AG10803 (cell line): ENCODE measurements at regions not wholly inside any gene's neighbourhood (a gene's known extent, or its start where the extent isn't known, plus 50 kb on each side); places are given as distances from the start of the nearest gene placed in this dataset.

Experiments used
- DNase-seq: peaks from one replicate; pipeline ENCODE4 v3.0.0; 2010; ENCODE audit warnings: low read depth
- H3K4me3 ChIP-seq: 2 replicates; pipeline ENCODE4 v1.5.1; 2011; ENCODE audit warnings: mild to moderate bottlenecking, low read length, control low read depth
- CTCF ChIP-seq: conservative IDR thresholded peaks from 2 replicates; pipeline ENCODE4 v1.5.1; 2011; ENCODE audit warnings: mild to moderate bottlenecking, low read length, control low read depth, inconsistent platforms

DNA sequence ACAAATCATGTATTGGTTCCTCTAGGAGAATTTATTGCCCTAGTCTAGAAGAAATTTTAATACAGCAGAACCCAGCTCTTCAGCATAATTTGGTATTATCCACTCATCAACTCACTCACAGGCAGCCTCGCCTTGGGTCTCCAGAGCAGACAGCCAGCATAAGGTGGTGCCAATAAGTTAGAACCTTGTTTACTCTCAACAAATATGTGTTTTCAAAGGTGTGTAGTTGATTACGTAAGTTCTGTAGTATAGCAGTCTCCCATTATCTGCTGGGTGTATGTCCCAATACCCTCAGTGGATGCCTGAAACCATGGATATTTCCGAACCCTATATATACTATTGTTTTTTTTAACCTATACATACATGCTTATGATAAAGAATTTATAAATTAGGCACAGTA is 522.5 kb upstream of the LRRN3 start:
- DNase-seq: no peak
- TF ChIP-seq CTCF: no peak
- H3K4me3 ChIP-seq: no peak overlapping the region

- no peak for DNase-seq
- no peak overlapping the region for H3K4me3 ChIP-seq
- no peak for TF ChIP-seq CTCF
Observed at GRCh38 chr7:110568932-110569331, 522.0 kb upstream of the LRRN3 start.

- DNase-seq: no peak
- no peak for TF ChIP-seq CTCF
- no peak overlapping the region for H3K4me3 ChIP-seq
Observed at GRCh38 chr7:110569486-110570205, 521.3 kb upstream of the LRRN3 start.

GRCh38 chr7:110573862-110574528 is 516.9 kb upstream of the LRRN3 start:
- peak; percentile 27 for DNase-seq
- no peak for TF ChIP-seq CTCF
- no peak overlapping the region for H3K4me3 ChIP-seq

DNA sequence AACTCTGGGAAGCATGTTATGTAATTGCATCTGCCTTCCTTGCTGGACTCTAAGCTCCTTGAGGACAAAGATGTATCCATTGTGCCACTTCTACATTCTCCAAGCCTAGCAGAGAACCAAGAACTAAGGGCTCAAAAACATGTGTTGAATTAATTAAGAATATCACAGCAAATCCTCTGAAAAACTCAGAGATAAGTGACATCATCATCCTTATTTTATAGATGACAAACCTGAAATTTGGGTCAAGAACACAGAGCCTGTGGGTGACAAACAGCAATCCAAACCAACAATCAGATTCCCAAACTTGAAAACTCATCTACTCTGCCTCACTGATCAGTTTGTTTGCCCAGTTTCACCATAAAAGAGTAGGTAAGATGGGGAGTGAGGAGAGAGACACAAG is 503.6 kb upstream of the LRRN3 start:
- no peak overlapping the region for H3K4me3 ChIP-seq
- no peak for DNase-seq
- TF ChIP-seq CTCF: no peak

- H3K4me3 ChIP-seq: no peak overlapping the region
- no peak for TF ChIP-seq CTCF
- no peak for DNase-seq
Observed at GRCh38 chr7:110590415-110590814, 500.5 kb upstream of the LRRN3 start.

DNA sequence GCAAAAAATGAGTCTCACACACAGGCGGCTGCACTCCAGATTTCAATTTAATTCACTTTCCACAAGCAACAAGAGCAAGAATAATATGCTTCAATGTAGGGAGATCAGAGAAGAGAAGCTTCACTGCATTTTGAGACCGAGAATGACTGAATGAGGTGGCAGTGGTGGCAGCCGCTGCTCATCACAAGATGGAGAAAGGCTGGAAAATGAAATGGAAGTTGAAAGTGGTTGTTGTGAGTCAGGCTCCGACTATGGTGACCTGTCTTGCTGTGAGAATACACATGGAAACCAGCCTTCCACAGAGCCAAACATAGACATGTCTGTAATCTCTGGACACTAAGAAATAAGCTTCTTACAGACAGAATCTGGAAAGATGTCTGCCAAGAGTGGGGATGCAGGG is 499.6 kb upstream of the LRRN3 start:
- no peak for TF ChIP-seq CTCF
- DNase-seq: no peak
- no peak overlapping the region for H3K4me3 ChIP-seq
